Stimulated activated CD4-positive, alpha-beta T cell treated with anti-CD3 and anti-CD28 coated beads, Interleukin-1b, Interleukin-23, amount 100 ng/mL, for 48 hours (primary cell): ENCODE measurements at regions not wholly inside any gene's neighbourhood (a gene's known extent, or its start where the extent isn't known, plus 50 kb on each side); places are given as distances from the start of the nearest gene placed in this dataset.
"Not testable (repeated sequence)": the region's sequence is repeated elsewhere in the genome, so short reads cannot be mapped to it uniquely, and the experiment has no call there.

ENCODE experiments used
- DNase-seq: peaks from one replicate; pipeline ENCODE4 v3.0.0-alpha.2; 2020

GRCh38 chr1:187641463-187641862, 812.7 kb downstream of the PLA2G4A start:
- no peak for DNase-seq

DNA sequence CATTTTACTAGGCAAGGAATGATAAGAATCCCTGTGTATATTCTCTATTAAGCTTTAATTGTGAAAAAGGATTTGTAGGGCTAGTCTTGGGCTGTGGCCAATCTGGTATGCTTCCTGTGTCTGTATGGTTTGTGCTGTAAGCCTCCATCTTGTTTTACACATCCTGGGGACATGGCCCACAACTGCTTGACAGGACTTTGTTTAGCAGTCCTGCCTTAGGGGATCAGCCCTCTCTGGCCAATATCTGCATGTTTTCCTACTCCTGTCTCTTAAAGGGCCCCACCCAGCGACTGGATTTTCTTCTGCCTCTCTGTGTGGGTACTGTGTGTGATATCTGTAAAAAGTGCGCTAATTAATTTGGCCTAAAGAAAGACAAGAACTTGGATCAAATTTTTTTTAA, 813.2 kb downstream of the PLA2G4A start:
- DNase-seq: no peak

- no peak for DNase-seq
Observed at GRCh38 chr1:187645651-187646050, 816.9 kb downstream of the PLA2G4A start.

GRCh38 chr1:187646536-187647107, 817.9 kb downstream of the PLA2G4A start:
- DNase-seq: no peak

GRCh38 chr1:187648091-187648490, 819.3 kb downstream of the PLA2G4A start:
- DNase-seq: no peak

DNA sequence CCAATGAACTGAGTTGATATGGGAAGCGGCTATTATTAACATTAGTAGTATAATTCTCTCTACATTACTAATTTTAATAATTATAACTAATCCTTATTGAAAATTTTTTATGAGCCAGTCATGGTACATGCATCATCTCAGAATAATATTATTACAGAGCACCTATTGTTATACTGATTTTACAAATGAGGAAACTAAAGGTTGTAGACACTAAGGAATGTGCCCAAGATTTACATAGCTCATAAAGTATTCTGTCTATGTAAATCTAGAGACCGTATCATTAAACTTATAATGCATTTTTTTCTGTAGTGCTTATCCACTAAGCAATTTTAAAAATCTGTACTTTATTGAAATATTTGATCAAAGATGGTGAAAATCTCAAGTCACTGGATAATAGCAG, 825.9 kb downstream of the PLA2G4A start:
- DNase-seq: no peak

GRCh38 chr1:187655104-187655503, 826.4 kb downstream of the PLA2G4A start:
- DNase-seq: no peak

DNA sequence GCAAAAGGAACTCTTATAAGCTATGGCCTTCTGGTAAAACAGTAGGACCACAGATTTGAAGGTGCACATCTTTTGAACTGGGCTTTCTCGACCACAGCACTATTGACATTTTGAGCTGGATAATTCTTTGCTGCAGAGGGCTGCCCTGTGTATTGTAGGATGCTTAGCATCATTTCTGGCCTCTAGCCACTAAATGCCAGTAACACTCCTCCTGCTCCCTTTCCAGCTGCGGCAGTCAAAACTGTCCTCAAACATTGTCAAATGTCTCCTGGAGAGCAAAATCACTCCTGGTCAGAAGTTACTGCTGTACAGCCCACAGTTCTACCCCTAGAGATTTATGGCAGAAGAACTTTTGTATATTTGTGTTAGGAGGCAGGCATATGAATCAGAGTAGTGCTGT, 836.7 kb downstream of the PLA2G4A start:
- no peak for DNase-seq

DNA sequence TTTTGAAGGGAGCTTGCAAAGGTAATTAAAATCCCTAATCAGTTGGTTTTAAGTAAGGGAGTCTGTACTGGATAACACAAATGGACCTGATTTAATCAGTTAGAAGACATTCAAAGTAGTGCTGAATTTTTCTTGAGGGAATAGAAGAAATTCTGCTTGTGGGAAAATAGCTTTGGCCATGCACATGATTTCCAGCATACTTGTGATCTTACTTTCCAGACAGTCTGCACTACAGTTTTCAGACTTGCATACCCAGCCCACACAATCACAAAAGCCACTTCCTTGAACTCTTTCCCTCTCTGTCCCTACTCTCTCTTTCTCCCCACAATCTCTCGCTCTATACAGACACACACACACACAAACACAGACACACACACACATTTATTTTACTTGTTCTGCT, 852.1 kb downstream of the PLA2G4A start:
- no peak for DNase-seq

GRCh38 chr1:187682112-187682511, 853.4 kb downstream of the PLA2G4A start:
- no peak for DNase-seq

GRCh38 chr1:187685333-187685732, 856.6 kb downstream of the PLA2G4A start:
- DNase-seq: no peak

- no peak for DNase-seq
Observed at GRCh38 chr1:187689129-187689528, 860.4 kb downstream of the PLA2G4A start.

DNA sequence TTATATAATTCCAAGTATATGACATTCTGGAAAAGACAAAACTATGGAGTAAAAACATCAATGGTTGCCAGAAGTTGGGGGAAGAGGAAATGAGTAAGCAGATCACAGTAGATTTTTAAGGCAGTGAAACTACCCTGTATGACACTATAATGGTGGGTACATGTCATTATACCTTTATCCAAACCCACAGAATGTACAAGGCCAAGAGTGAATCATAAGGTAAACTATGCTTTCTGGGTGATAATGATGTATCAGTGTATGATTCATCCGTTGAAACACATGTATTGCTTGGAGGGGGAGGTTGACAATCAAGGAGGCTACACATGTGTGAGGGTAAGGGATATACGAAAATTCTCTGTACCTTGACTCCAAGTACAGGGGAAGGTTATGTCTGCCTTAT, 862.7 kb downstream of the PLA2G4A start:
- DNase-seq: no peak

- no peak for DNase-seq
Observed at GRCh38 chr1:187692799-187693198, 864.0 kb downstream of the PLA2G4A start.

DNA sequence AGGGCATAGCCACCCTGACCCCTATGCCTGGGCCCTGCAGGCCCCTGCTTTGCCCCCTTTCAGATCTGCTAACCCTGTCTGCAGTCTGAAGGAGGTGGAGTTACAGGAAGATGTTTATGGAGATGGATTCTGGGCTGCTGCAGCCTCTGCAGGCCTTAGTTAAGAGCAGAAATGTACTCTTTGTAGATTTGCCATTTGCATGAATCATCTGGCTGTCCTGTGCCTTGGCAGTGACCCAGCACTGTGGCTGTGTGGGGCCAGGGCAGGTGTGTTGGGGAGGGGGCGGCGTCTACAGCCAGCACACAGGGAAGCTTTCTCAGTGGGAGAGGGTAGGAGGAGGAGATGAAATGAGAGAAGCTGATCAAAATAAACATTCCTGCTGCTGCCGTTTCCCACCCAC, 867.3 kb downstream of the PLA2G4A start:
- no peak for DNase-seq

- not testable (repeated sequence) for DNase-seq
Observed at GRCh38 chr1:187703138-187704130, 874.7 kb downstream of the PLA2G4A start.

DNA sequence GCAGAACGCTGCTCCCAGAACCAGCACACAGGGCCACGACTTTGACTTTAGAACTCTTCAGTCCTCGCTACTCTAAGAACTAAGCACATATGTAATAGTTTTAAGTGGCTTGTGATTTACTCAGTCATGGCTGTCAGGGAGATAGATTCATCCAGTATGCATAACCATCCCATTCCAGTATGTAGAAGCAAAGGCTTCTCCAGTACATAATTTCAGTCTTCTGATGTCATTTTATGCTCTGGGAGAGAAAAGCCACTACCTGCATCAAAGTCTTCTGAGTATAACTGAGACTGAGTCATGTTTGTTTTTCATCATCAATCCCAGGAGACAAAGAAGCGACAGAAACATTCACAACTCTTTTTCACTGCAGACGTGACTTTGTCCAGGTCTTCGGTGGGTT, 885.7 kb downstream of the PLA2G4A start:
- DNase-seq: no peak

- no peak for DNase-seq
Observed at GRCh38 chr1:187715483-187715882, 886.7 kb downstream of the PLA2G4A start.

GRCh38 chr1:187716160-187716559, 887.4 kb downstream of the PLA2G4A start:
- DNase-seq: no peak

GRCh38 chr1:187718527-187718926, 889.8 kb downstream of the PLA2G4A start:
- DNase-seq: no peak

- no peak for DNase-seq
Observed at GRCh38 chr1:187721216-187721615, 892.5 kb downstream of the PLA2G4A start.

DNA sequence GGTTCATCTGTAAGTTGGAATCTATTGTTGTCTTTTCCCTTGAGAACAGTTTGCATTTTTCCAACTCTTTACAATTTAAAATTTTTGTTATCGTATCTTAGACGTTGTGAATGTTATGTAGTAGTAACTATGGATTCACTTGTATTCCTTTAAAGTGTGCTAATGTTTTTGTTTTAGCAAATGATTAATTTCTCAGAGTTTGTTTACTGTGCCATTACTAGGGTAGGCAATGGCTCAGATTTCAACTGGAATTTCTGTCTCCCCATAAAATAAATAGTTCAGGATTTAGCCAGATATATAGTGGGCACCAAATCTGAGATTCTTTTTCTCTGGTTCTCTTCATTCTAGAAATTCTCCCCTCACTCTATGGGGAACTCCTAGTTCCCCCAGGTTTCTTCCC, 896.5 kb downstream of the PLA2G4A start:
- DNase-seq: no peak

DNA sequence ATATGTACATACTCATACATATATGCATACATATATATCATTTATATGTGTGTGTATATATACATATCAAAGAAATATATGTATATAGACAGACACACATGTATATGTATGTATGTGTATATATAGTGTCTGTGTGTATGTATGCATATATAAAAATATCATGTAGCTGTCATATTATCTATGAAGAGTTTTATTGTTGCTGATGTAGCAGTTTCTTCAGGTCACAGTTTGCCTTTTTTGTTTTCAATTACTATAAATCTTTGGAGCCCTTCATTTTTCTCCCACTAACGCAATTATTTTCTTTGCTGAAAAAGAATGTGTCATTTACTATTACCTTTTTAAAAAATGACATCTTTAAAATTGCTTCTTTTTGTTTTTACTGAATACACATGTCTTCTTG, 904.5 kb downstream of the PLA2G4A start:
- no peak for DNase-seq

GRCh38 chr1:187734427-187734826, 905.7 kb downstream of the PLA2G4A start:
- no peak for DNase-seq
